HG03108 (cell line): ENCODE measurements at regions not wholly inside any gene's neighbourhood (a gene's known extent, or its start where the extent isn't known, plus 50 kb on each side); places are given as distances from the start of the nearest gene placed in this dataset.

ENCODE experiments used
- ATAC-seq: cut with Tn5 transposase; IDR thresholded peaks from one replicate; pipeline ENCODE4 v1.9.1; 2021; ENCODE audit warnings: moderate library complexity; ENCODE audit not compliant: unreplicated experiment

DNA sequence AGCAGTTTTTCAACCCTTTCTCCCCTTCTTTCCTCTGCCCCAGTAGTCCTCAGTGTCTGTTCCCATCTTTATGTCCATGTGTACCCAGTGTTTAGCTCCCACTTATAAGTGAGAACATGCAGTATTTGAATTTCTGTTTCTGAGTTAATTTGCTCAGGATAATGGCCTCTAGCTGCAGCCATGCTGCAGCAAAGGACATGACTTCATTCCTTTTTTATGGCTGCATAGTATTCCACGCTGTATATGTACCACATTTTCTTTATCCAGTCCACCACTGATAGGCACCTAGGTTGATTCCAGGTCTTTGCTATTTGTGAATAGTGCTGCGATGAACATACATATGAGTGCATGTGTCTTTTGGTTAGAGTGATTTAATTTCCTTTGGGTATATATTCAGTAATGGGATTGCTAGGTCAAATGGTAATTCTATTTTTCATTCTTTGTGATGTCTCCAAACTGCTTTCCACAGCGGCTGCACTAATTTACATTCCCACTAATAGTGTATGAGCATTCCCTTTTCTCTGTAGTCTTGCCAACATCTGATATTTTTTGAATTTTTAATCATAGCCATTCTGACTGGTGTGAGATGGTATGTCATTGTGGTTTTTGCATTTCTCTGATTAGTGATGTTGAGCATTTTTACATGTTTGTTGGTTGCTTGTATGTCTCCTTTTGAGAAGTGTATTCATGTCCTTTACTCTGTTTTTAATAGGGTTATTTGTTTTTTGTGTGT lies 54.6 kb upstream of the ANK2 start:
- no peak for ATAC-seq
